ENCODE measurements at regions not wholly inside any gene's neighbourhood (a gene's known extent, or its start where the extent isn't known, plus 50 kb on each side); places are given as distances from the start of the nearest gene placed in this dataset.

DNA sequence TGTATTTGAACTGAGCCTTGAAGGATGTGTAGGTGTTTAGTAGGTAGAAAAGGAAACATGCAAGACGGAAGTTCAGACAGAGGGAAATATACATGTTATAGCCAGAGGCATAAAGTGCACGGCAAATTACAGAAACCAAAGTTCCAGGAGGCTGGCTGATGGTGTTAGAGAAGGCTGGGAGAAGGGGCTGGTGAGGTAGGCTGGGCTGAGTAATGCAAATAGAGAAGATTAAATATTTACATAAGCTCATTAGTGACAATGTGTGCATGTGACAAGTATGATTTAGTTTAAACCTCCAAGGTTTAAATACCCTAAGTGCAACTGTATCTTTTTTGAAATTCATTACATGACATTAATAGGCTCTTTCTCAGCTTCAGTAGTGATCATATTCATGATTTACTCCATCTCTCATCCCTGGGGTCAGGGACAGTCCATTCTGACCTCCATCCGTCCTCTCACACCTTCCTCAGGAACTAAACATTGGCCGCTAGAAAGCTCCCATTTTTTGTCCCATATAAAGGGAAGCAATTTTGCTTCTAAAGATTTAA is 399.8 kb upstream of the SALL1 start:
- H3K27me3 ChIP-seq (ENCODE audit: control insufficient read depth, insufficient read depth, low read length), result no peaks in the 10 kb centered on the region
- CTCF ChIA-PET, result interaction anchor here (0.5 to 0.6 kb wide), 2 partner anchors 107 to 211 kb away, joined by 3 to 6 read pairs; no protein-coding TSS in a partner anchor
- no peak overlapping the region for H3K27ac ChIP-seq (ENCODE audit: low read depth, low read length)
- no peaks in the 10 kb centered on the region for H3K9me3 ChIP-seq (ENCODE audit: control insufficient read depth, insufficient read depth, low read length)
- no peak for DNase-seq (ENCODE audit: low read depth, low spot score)
- TF ChIP-seq, protein P1, sequence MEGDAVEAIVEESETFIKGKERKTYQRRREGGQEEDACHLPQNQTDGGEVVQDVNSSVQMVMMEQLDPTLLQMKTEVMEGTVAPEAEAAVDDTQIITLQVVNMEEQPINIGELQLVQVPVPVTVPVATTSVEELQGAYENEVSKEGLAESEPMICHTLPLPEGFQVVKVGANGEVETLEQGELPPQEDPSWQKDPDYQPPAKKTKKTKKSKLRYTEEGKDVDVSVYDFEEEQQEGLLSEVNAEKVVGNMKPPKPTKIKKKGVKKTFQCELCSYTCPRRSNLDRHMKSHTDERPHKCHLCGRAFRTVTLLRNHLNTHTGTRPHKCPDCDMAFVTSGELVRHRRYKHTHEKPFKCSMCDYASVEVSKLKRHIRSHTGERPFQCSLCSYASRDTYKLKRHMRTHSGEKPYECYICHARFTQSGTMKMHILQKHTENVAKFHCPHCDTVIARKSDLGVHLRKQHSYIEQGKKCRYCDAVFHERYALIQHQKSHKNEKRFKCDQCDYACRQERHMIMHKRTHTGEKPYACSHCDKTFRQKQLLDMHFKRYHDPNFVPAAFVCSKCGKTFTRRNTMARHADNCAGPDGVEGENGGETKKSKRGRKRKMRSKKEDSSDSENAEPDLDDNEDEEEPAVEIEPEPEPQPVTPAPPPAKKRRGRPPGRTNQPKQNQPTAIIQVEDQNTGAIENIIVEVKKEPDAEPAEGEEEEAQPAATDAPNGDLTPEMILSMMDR (IDR thresholded peaks at IDR 0.05; ENCODE audit: low read depth, low read length), result no peak
- POLR2A ChIA-PET, result no interaction called here
- H3K4me3 ChIP-seq (ENCODE audit: low read depth, low read length), result no peak overlapping the region

DNA sequence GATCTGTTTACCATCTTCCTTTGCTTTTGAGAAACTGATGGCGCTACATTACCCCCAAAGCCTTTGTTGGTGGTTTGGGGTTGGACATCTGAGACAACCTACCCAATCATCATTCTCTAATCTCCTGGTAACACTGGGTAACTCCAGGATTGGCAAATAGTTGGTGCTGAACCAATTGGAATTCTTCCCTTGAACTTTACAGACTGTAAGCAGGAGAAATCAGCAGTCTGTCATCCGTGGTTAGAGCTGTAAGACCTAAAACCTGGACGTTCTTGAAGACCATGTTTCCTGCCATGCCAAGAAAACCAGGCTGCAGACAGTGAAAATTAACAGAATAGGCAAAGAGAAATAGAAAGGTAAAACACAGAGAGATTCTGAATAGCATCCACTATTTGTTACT is 398.8 kb upstream of the SALL1 start:
- Histone ChIP-seq H3K9me3 (ENCODE audit: control insufficient read depth, insufficient read depth, low read length) (no peaks in the 10 kb centered on the region), H3K27ac (ENCODE audit: low read depth, low read length) (no peak overlapping the region), H3K4me3 (ENCODE audit: low read depth, low read length) (no peak overlapping the region), H3K27me3 (ENCODE audit: control insufficient read depth, insufficient read depth, low read length) (no peaks in the 10 kb centered on the region)
- no peak for DNase-seq (ENCODE audit: low read depth, low spot score)
- TF ChIP-seq, protein P1 (IDR thresholded peaks at IDR 0.05; ENCODE audit: low read depth, low read length), result no peak
- POLR2A ChIA-PET, result no interaction called here
- CTCF ChIA-PET, result interaction anchor here (0.8 kb wide), 1 partner anchor 25 kb away, joined by 3 read pairs; no protein-coding TSS in a partner anchor

DNA sequence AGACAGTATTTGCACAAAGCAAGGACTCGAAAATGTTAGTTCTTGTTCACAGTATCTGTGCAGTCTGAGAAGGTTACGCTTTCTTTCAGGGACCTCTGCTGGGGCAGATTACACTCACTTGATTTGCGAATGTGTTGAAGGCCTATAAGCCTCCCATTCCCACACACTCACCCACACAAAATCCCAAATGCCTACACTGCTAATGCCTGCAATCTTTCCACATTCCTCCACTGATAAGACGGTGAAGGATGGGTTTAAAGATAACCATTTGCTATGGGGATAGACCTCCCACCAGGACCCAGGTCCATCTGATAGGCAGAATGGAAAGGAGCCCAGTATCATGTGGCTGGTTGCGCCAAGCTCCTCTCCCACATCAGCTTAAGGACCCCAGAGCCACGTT is 394.9 kb upstream of the SALL1 start:
- no peak overlapping the region for H3K27ac ChIP-seq (ENCODE audit: low read depth, low read length)
- TF ChIP-seq, protein P1 (IDR thresholded peaks at IDR 0.05; ENCODE audit: low read depth, low read length), result no peak
- DNase-seq (ENCODE audit: low read depth, low spot score), result no peak
- CTCF ChIA-PET, result no interaction called here
- H3K9me3 ChIP-seq (ENCODE audit: control insufficient read depth, insufficient read depth, low read length), result no peaks in the 10 kb centered on the region
- H3K4me3 ChIP-seq (ENCODE audit: low read depth, low read length), result no peak overlapping the region
- POLR2A ChIA-PET, result no interaction called here
- H3K27me3 ChIP-seq (ENCODE audit: control insufficient read depth, insufficient read depth, low read length), result no peaks in the 10 kb centered on the region

DNA sequence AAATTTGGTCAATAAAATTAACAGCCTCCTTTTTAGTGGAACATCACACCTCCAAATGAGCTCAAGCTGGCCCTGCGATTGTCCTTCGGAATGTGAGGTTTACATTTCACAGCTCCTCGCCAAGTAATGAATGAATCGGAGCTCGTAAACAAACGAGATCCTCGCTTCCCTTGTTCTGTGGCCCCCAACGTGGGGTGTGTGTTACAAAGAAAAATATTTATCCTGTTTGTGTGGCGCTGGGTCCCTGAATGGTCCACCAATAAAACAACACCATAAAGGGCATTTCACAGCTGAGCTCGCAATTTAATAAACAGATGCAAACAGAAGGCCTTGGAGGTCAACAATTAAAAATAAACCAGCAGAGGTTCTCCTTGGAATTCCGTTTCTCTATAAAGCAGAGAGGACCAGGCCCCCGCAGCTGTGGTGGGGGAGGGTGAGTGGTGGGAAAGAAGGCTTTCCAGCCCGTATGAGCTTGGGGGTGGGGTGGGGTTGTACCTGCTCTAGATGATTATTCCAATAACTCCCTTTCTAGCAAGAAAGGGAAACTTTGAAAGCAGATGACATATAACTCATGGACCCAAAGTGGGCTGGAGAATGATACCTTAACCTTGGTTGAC is 393.9 kb upstream of the SALL1 start:
- CTCF ChIA-PET, result interaction anchor here (0.6 kb wide), 1 partner anchor 9 kb away, joined by 4 read pairs; no protein-coding TSS in a partner anchor
- TF ChIP-seq, protein P1 (IDR thresholded peaks at IDR 0.05; ENCODE audit: low read depth, low read length), result no peak
- DNase-seq (ENCODE audit: low read depth, low spot score), result no peak

DNA sequence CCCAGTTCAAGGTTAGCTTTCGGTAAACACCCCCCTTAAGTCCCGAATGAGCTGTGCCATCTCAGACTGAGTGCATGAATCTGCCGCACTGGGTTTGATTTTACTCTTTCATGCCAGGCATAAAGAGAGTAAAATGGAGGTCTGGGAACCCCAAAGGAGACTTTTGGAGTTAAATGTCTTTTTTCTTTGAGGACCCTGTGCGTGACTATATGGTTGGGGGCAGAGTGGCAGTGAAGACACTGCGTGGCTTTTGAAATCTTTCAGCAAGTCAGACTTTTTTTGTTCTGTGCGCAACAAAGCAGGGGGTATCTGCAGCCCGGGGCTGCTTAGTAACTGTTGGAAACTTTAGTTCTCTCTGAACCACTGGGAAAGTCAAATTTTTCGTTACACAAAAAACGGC is 392.9 kb upstream of the SALL1 start:
- POLR2A ChIA-PET, result no interaction called here
- Histone ChIP-seq H3K9me3 (ENCODE audit: control insufficient read depth, insufficient read depth, low read length) (no peaks in the 10 kb centered on the region), H3K27me3 (ENCODE audit: control insufficient read depth, insufficient read depth, low read length) (no peaks in the 10 kb centered on the region), H3K27ac (ENCODE audit: low read depth, low read length) (no peak overlapping the region), H3K4me3 (ENCODE audit: low read depth, low read length) (no peak overlapping the region)
- TF ChIP-seq, protein P1 (IDR thresholded peaks at IDR 0.05; ENCODE audit: low read depth, low read length), result no peak
- DNase-seq (ENCODE audit: low read depth, low spot score), result no peak
- CTCF ChIA-PET, result no interaction called here

More for the DNA sequence above, 393.9 kb upstream of the SALL1 start:
- Histone ChIP-seq H3K27ac (ENCODE audit: low read depth, low read length) (no peak overlapping the region), H3K9me3 (ENCODE audit: control insufficient read depth, insufficient read depth, low read length) (no peaks in the 10 kb centered on the region), H3K27me3 (ENCODE audit: control insufficient read depth, insufficient read depth, low read length) (no peaks in the 10 kb centered on the region), H3K4me3 (ENCODE audit: low read depth, low read length) (no peak overlapping the region)
- POLR2A ChIA-PET, result no interaction called here
